ENCODE measurements at regions not wholly inside any gene's neighbourhood (a gene's known extent, or its start where the extent isn't known, plus 50 kb on each side); places are given as distances from the start of the nearest gene placed in this dataset.
A peak's percentile ranks its signal among the peaks of the same experiment; 100 is the strongest.

DNA sequence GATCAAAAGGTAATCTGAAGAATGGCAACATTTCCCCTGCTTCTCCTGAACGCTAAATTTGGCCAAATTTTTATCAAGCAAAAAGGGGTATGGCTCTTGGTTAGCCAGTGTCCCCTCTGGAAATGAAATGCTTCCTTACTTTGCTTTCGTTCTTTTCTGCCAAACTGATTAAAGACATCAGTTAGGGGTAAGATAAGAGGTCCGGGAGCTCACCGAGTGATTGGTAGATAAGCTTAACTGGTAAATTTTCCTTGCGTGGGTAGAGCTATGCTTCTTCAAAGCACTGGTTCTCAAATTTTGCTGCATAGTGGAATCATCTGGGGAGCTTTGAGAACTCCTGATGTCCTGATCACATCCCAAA is 62.7 kb upstream of the MAPRE2 start:
- WGBS, 3 donors: 0 to 1% (median 0%) methylated on average over 5 of the region's 5 CpGs
- no peak for DNase-seq
- Histone ChIP-seq H3K27me3 (no peaks in the 10 kb centered on the region), H3K4me1 (ENCODE audit: insufficient read depth) (peaks cover 2% of the 10 kb centered on the region), H3K4me3 (peak overlapping the region; percentile 53), H3K36me3 (no peaks in the 10 kb centered on the region), H3K27ac (no peak overlapping the region), H3K9me3 (no peaks in the 10 kb centered on the region)
- intact Hi-C loops (cut with DNase I): loop anchor here in 1 of 4 donors (10.0 kb wide), 1 partner anchor 94 kb away; no protein-coding TSS in a partner anchor
- no peak for TF ChIP-seq EP300 (IDR thresholded peaks at IDR 0.05)
- TF ChIP-seq, protein P1, sequence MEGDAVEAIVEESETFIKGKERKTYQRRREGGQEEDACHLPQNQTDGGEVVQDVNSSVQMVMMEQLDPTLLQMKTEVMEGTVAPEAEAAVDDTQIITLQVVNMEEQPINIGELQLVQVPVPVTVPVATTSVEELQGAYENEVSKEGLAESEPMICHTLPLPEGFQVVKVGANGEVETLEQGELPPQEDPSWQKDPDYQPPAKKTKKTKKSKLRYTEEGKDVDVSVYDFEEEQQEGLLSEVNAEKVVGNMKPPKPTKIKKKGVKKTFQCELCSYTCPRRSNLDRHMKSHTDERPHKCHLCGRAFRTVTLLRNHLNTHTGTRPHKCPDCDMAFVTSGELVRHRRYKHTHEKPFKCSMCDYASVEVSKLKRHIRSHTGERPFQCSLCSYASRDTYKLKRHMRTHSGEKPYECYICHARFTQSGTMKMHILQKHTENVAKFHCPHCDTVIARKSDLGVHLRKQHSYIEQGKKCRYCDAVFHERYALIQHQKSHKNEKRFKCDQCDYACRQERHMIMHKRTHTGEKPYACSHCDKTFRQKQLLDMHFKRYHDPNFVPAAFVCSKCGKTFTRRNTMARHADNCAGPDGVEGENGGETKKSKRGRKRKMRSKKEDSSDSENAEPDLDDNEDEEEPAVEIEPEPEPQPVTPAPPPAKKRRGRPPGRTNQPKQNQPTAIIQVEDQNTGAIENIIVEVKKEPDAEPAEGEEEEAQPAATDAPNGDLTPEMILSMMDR (IDR thresholded peaks at IDR 0.05): no peak
- TF ChIP-seq POLR2A (IDR thresholded peaks at IDR 0.05): no peak

DNA sequence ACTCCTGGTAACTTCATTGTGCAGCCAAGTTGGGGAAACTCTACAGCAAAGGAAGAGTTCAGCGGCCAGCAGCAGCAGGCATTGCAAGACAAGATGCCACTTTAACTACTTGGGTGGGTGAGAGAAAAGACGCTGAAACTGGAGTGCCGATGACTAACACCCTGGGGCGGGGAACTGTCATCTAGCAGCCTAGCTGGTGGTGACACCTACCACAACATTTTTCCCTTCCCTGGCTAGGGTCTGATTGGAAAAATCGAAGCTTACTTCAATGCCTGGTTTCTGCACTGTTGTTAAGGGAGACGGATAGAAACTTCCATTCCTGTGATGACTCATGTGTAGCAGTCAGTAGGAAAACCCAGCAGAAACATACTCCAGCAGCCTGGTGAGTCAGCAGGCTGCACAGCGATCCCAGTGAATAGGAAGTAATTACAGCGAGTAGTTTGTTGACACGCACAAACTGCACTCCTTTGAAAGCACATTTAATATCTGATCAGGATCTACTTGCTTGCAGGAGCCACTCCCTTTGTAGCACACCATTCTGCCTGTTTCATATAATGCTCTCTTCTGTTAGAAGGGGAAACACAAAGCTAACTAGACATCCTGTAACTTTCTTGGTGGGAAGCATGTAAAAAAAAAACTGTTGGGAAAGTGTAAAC is 62.1 kb upstream of the MAPRE2 start:
- intact Hi-C loops (cut with DNase I): loop anchor here in 1 of 4 donors (10.0 kb wide), 1 partner anchor 94 kb away; no protein-coding TSS in a partner anchor
- TF ChIP-seq EP300 (IDR thresholded peaks at IDR 0.05) (no peak), POLR2A (IDR thresholded peaks at IDR 0.05) (no peak)
- TF ChIP-seq, protein P1 (IDR thresholded peaks at IDR 0.05): no peak
- H3K9me3 ChIP-seq: no peaks in the 10 kb centered on the region
- peaks cover 2% of the 10 kb centered on the region for H3K4me1 ChIP-seq (ENCODE audit: insufficient read depth)
- 0 to 3% (median 1%) methylated on average over 9 of the region's 9 CpGs for WGBS, 3 donors
- peak; percentile 34 to 51 (median 43) for DNase-seq
- H3K27ac ChIP-seq: no peak overlapping the region
- peak overlapping the region; percentile 26 for H3K4me3 ChIP-seq
- H3K27me3 ChIP-seq: no peaks in the 10 kb centered on the region
- no peaks in the 10 kb centered on the region for H3K36me3 ChIP-seq

DNA sequence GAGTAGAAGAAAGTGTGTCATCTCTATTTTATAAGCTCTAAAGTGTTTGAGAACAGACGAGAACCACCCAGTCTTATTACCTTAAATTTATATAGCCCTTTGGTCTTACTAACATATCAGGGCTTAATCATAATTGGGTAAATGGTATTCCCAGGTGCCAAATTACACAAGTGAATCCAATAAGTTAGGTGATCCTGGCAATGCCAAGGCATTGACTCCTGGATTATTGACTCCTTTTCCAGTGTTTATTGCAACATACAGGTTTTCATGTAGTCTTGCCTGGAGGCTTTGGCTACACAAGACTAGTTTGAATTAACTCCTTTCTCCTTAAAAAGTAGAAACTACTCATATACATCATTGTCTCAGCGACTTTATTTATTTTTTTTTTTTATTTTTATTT is 59.7 kb upstream of the MAPRE2 start:
- intact Hi-C loops (cut with DNase I): no loop called here
- no peak for DNase-seq
- H3K4me1 ChIP-seq (ENCODE audit: insufficient read depth): peaks cover 2% of the 10 kb centered on the region
- no peaks in the 10 kb centered on the region for H3K27me3 ChIP-seq
- 83 to 90% (median 86%) methylated on average over 2 of the region's 2 CpGs for WGBS, 3 donors
- H3K27ac ChIP-seq: no peak overlapping the region
- no peaks in the 10 kb centered on the region for H3K36me3 ChIP-seq
- TF ChIP-seq POLR2A (IDR thresholded peaks at IDR 0.05) (no peak), EP300 (IDR thresholded peaks at IDR 0.05) (no peak)
- TF ChIP-seq, protein P1 (IDR thresholded peaks at IDR 0.05): no peak
- no peak overlapping the region for H3K4me3 ChIP-seq
- no peaks in the 10 kb centered on the region for H3K9me3 ChIP-seq

DNA sequence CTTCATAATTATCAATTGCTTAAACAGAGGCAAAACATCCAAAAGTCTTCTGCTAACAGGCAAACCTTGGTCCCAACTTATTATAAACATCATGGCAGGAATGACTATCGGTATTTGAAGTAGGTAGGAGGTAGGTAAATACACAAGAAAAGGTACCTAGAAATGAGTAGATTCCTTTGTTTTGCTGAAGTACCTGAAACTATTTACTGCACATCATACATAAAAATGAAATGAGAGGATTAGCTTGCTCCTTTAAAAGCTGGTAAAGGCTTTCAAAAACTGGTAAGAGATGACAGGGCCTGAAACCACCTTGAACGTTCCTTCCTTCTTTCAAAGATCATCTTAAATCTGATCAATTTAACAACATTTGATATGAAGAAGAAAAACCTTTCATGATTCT is 55.2 kb upstream of the MAPRE2 start:
- intact Hi-C loops (cut with DNase I): no loop called here
- Histone ChIP-seq H3K27me3 (no peaks in the 10 kb centered on the region), H3K9me3 (no peaks in the 10 kb centered on the region), H3K4me3 (no peak overlapping the region), H3K4me1 (ENCODE audit: insufficient read depth) (no peaks in the 10 kb centered on the region), H3K27ac (no peak overlapping the region), H3K36me3 (no peaks in the 10 kb centered on the region)
- no peak for TF ChIP-seq EP300 (IDR thresholded peaks at IDR 0.05)
- TF ChIP-seq POLR2A (IDR thresholded peaks at IDR 0.05): no peak
- TF ChIP-seq, protein P1 (IDR thresholded peaks at IDR 0.05): no peak
- no peak for DNase-seq
- WGBS, 3 donors: 89 to 94% (median 92%) methylated on average over 2 of the region's 2 CpGs
